NCI-H2171 (cell line): ENCODE measurements at regions not wholly inside any gene's neighbourhood (a gene's known extent, or its start where the extent isn't known, plus 50 kb on each side); places are given as distances from the start of the nearest gene placed in this dataset.

Source experiments
- DNase-seq: peaks from one replicate; lab custom pipeline; 2025; lab: John Stamatoyannopoulos, UW

GRCh38 chr7:119421657-119422056, 851.3 kb upstream of the KCND2 start:
- DNase-seq = no peak

GRCh38 chr7:119436882-119437281, 836.1 kb upstream of the KCND2 start:
- DNase-seq = no peak

- DNase-seq = no peak
Measured at GRCh38 chr7:119438315-119438714, 834.7 kb upstream of the KCND2 start.

- DNase-seq = no peak
Measured at GRCh38 chr7:119439192-119439591, 833.8 kb upstream of the KCND2 start.

- no peak for DNase-seq
Measured at GRCh38 chr7:119452401-119452800, 820.6 kb upstream of the KCND2 start.

GRCh38 chr7:119465798-119466305, 807.1 kb upstream of the KCND2 start:
- DNase-seq = no peak

GRCh38 chr7:119472408-119473038, 800.5 kb upstream of the KCND2 start:
- DNase-seq = no peak

GRCh38 chr7:119482209-119482608, 790.8 kb upstream of the KCND2 start:
- no peak for DNase-seq

- DNase-seq = no peak
Measured at GRCh38 chr7:119482671-119483070, 790.3 kb upstream of the KCND2 start.

- no peak for DNase-seq
Measured at GRCh38 chr7:119483364-119483763, 789.6 kb upstream of the KCND2 start.

- no peak for DNase-seq
Measured at GRCh38 chr7:119514326-119514725, 758.6 kb upstream of the KCND2 start.

GRCh38 chr7:119515214-119515613, 757.8 kb upstream of the KCND2 start:
- no peak for DNase-seq

- no peak for DNase-seq
Measured at GRCh38 chr7:119515962-119516361, 757.0 kb upstream of the KCND2 start.

GRCh38 chr7:119522263-119522662, 750.7 kb upstream of the KCND2 start:
- no peak for DNase-seq

GRCh38 chr7:119522698-119523097, 750.3 kb upstream of the KCND2 start:
- DNase-seq = no peak

GRCh38 chr7:119545118-119545517, 727.9 kb upstream of the KCND2 start:
- no peak for DNase-seq

GRCh38 chr7:119555788-119556187, 717.2 kb upstream of the KCND2 start:
- DNase-seq = no peak

- DNase-seq = no peak
Measured at GRCh38 chr7:119556436-119556835, 716.5 kb upstream of the KCND2 start.

GRCh38 chr7:119561751-119562150, 711.2 kb upstream of the KCND2 start:
- DNase-seq = no peak

GRCh38 chr7:119562839-119563238, 710.1 kb upstream of the KCND2 start:
- no peak for DNase-seq

- DNase-seq = no peak
Measured at GRCh38 chr7:119571666-119572065, 701.3 kb upstream of the KCND2 start.

GRCh38 chr7:119572132-119572531, 700.8 kb upstream of the KCND2 start:
- no peak for DNase-seq

- no peak for DNase-seq
Measured at GRCh38 chr7:119572541-119572940, 700.4 kb upstream of the KCND2 start.

GRCh38 chr7:119578116-119578515, 694.9 kb upstream of the KCND2 start:
- no peak for DNase-seq
